ENCODE measurements at regions not wholly inside any gene's neighbourhood (a gene's known extent, or its start where the extent isn't known, plus 50 kb on each side); places are given as distances from the start of the nearest gene placed in this dataset.

- TF ChIP-seq POLR2AphosphoS5 (IDR thresholded peaks at IDR 0.05; ENCODE audit: low read depth, low read length) = no peak
- TF ChIP-seq TAF1 (IDR thresholded peaks at IDR 0.05; ENCODE audit: borderline replicate concordance, insufficient read depth, low read length) = no peak
- TF ChIP-seq REST (IDR thresholded peaks at IDR 0.05; ENCODE audit: insufficient read depth in 1 of 2, low read depth in 2 of 2, low read length in 2 of 2) = no peak
- TF ChIP-seq SIN3A (IDR thresholded peaks at IDR 0.05; ENCODE audit: borderline replicate concordance, insufficient read depth, low read length) = no peak
Measured at GRCh38 chr13:94936633-94937032, 224.3 kb upstream of the SOX21 start.
